ENCODE measurements at regions not wholly inside any gene's neighbourhood (a gene's known extent, or its start where the extent isn't known, plus 50 kb on each side); places are given as distances from the start of the nearest gene placed in this dataset.

DNA sequence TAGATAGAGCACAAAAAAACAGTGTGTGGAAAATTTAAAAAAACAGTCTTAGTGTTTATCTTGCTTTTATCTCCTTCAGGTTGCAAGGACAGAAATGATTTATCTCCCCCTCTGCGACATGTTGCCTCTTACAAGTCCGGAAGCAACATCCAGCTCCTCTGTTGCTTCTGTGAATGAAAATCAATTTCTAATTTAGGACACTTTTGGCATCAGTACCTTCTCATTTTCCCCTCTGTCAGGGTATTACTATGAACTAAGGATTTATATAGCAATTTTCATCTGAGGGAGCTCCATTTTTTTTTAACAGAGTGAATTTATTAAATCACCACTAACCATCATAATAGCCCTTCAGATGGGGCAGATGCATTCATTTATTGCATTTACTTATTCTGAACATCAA is 116.6 kb upstream of the PLXNC1 start:
- Mint-ChIP-seq H3K27ac (no peak overlapping the region), H3K36me3 (ENCODE audit: low read depth) (no peaks in the 10 kb centered on the region), H3K4me3 (no peak overlapping the region), H3K27me3 (no peaks in the 10 kb centered on the region), H3K9me3 (peaks cover 16% of the 10 kb centered on the region), H3K4me1 (peaks cover 31% of the 10 kb centered on the region)
- no peak for ATAC-seq
- no peak for DNase-seq

DNA sequence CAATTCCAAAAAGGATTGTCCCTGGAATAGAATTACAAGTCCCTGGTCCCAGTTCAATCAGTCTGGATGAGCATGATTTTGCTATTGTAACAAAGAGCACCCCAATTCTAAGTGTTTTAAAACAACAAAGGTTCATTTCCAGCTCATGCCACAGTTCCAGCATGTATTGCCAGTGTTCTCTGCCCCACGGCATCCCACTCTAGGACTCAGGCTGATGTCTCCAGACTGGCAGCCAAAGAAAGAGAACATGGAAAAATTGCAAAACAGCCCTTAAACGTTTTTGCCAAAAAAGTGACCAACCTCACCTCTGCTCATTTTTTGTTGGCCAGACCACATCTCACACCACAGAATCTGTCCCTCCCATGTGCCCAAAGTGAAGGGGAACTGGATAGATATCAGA is 116.0 kb upstream of the PLXNC1 start:
- no peaks in the 10 kb centered on the region for H3K36me3 Mint-ChIP-seq (ENCODE audit: low read depth)
- no peaks in the 10 kb centered on the region for H3K27me3 Mint-ChIP-seq
- peaks cover 16% of the 10 kb centered on the region for H3K9me3 Mint-ChIP-seq
- H3K27ac Mint-ChIP-seq = no peak overlapping the region
- no peak overlapping the region for H3K4me3 Mint-ChIP-seq
- peaks cover 31% of the 10 kb centered on the region for H3K4me1 Mint-ChIP-seq
- no peak for DNase-seq
- no peak for ATAC-seq

DNA sequence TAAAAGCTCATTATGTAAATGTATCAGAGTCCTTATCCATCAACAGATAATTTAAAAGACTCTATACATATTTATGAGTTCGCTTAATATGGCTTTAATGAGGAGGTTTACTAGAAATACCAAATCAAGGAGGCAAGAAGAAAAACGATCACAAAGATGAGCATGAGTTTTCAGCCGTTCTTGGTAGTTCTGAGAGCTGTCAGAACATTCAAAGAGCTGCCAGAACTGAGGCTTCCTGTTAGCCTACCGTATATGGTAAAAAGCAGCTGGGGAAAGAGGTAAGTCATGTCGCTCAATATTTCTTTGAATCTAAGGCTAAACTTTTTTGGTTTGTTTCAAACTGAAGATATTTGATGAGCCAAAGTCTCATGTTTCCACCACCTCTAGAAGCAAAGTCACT is 115.3 kb upstream of the PLXNC1 start:
- H3K4me3 Mint-ChIP-seq = no peak overlapping the region
- no peaks in the 10 kb centered on the region for H3K36me3 Mint-ChIP-seq (ENCODE audit: low read depth)
- peaks cover 31% of the 10 kb centered on the region for H3K4me1 Mint-ChIP-seq
- no peak overlapping the region for H3K27ac Mint-ChIP-seq
- DNase-seq (no peak), ATAC-seq (no peak)
- H3K27me3 Mint-ChIP-seq = no peaks in the 10 kb centered on the region
- H3K9me3 Mint-ChIP-seq = peaks cover 15% of the 10 kb centered on the region

DNA sequence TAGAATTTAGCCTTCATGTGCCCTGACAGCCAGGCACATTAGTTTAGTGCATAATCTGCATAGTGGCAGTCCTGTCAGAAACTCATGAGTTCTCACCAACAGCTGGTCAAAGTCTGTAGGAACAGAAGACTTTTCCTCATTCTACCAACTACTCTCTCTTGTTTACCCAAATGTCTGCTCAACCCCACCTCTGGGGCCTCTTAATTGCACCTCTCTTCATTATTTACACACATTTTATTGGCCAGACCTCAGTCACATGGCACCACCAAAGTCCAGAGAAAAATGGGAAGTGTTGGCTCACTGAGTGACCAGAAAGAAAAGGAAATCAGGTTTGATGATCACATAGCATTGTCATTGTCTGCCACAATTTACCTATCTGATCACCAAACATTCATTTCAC is 114.6 kb upstream of the PLXNC1 start:
- Mint-ChIP-seq H3K27me3 (no peaks in the 10 kb centered on the region), H3K36me3 (ENCODE audit: low read depth) (no peaks in the 10 kb centered on the region), H3K4me1 (peaks cover 31% of the 10 kb centered on the region), H3K4me3 (no peak overlapping the region), H3K9me3 (peaks cover 14% of the 10 kb centered on the region), H3K27ac (no peak overlapping the region)
- DNase-seq = no peak
- no peak for ATAC-seq

DNA sequence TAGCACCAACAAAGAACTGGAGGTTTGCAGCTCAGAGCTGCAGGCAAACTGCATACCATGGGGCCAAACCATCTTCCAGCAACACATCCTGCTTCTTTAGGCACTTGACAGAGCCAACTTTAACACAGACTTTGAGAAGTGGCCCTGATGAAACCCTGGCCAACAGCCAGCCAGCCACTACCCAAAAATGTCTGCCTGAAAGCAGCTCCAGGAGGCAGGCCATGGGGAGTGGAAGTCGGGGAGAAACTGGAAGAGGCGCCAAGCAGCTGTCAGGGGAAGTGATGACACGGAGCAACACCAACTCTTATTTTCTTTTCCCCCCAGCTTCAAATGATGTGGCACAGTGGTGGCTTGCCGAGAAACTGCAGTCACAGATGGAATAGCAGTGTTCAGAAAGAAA is 110.9 kb upstream of the PLXNC1 start:
- H3K27ac Mint-ChIP-seq = no peak overlapping the region

DNA sequence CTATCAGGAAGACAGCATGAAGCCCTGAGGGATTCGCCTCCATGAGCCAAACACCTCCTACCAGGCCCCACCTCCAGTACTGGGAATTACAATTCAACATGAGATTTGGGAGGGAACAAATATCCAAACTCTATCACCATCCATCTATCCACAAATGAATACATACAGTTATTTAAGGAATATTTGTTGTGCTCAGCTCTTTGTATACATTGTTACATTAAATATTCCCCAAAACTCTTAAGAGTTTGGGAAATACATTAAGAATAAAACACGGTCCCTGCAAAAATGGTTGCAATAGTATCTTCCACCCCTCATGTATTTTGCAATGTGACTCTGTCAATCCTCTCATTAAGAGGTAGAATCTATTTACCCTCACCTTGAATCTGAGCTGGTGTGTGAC is 109.8 kb upstream of the PLXNC1 start:
- ATAC-seq (no peak), DNase-seq (no peak)
- no peaks in the 10 kb centered on the region for H3K27me3 Mint-ChIP-seq
- H3K36me3 Mint-ChIP-seq (ENCODE audit: low read depth) = no peaks in the 10 kb centered on the region
- no peak overlapping the region for H3K4me3 Mint-ChIP-seq
- peaks cover 19% of the 10 kb centered on the region for H3K9me3 Mint-ChIP-seq
- H3K27ac Mint-ChIP-seq = no peak overlapping the region
- H3K4me1 Mint-ChIP-seq = peaks cover 2% of the 10 kb centered on the region

More for the DNA sequence above, 110.9 kb upstream of the PLXNC1 start:
- Mint-ChIP-seq H3K27me3 (no peaks in the 10 kb centered on the region), H3K36me3 (ENCODE audit: low read depth) (no peaks in the 10 kb centered on the region), H3K9me3 (peaks cover 19% of the 10 kb centered on the region), H3K4me3 (no peak overlapping the region), H3K4me1 (peaks cover 13% of the 10 kb centered on the region)
- no peak for ATAC-seq
- DNase-seq = no peak

DNA sequence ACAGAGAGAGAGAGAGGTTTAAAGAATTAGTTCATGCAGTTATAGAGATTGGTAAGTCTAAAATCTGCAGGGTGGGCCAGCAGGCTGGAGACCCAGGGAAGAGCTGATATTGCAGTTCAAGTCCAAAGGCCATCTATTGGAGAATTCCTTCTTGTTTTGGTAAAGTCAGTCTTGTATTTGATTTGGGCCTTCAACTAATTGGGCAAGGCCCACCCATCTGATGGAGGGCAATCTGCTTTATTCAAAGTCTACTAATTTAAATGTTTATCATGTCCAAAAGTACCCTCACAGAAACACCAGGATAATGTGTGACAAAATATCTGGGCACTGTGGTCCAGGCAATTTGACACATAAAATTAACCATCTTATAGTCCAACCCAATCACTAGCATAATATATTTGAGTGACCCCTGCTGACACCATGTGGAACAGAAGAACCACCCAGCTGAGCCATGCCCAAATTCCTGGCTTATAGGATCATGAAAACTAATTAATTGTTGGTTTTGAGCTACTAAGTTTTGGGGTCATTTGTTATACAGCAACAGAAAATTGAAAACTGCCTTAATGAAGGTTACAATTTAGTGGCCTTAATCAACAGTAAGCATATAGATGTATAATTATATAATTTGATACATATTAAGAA is 109.1 kb upstream of the PLXNC1 start:
- H3K9me3 Mint-ChIP-seq = peaks cover 13% of the 10 kb centered on the region
- no peak overlapping the region for H3K4me3 Mint-ChIP-seq
- H3K27ac Mint-ChIP-seq = no peak overlapping the region
- H3K36me3 Mint-ChIP-seq (ENCODE audit: low read depth) = no peaks in the 10 kb centered on the region
- ATAC-seq (no peak), DNase-seq (no peak)
- no peaks in the 10 kb centered on the region for H3K4me1 Mint-ChIP-seq
- H3K27me3 Mint-ChIP-seq = no peaks in the 10 kb centered on the region

DNA sequence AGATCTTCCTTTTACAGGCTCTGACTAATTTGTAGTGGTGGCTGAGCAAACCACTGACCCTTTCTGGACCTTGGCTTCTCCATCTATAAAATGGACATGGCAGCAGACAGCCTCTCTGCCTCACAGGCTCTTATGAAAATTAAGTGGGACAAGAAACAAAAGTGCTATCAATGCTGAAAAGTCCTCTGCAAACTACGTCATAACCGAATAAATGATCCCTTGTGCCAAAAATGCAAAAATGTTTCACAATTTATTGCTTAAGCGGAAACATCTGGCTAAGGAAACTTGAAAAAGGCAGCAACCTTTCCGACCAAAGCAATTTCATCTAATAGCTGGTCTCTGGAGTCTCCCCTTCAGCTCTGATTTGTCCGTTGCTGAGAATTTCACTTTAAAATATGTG is 108.5 kb upstream of the PLXNC1 start:
- H3K4me3 Mint-ChIP-seq = no peak overlapping the region
- H3K27me3 Mint-ChIP-seq = no peaks in the 10 kb centered on the region
- H3K4me1 Mint-ChIP-seq = no peaks in the 10 kb centered on the region
- ATAC-seq (no peak), DNase-seq (no peak)
- H3K9me3 Mint-ChIP-seq = peaks cover 8% of the 10 kb centered on the region
- H3K36me3 Mint-ChIP-seq (ENCODE audit: low read depth) = no peaks in the 10 kb centered on the region
- H3K27ac Mint-ChIP-seq = no peak overlapping the region

DNA sequence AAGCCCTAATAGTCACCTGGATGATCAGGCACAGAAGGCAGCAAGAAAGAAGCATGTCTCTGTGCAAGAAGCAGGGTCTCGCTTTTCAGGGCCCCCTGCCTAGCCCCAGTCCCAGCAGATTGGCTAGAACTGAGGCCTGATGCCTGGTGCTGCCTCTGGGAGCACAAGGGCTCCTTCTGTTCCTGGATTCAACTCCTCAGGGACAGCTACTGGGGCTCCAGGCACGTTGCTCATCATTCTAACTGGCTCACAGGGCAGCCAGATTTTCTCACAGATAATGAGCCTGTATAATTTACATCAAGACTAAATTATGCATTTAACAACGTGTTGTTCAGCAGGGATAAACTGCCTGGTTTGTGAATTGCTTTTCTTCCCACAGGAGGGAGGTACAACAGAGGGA is 106.5 kb upstream of the PLXNC1 start:
- H3K4me3 Mint-ChIP-seq = no peak overlapping the region
- ATAC-seq (no peak), DNase-seq (no peak)
- H3K4me1 Mint-ChIP-seq = no peaks in the 10 kb centered on the region
- no peaks in the 10 kb centered on the region for H3K27me3 Mint-ChIP-seq
- H3K36me3 Mint-ChIP-seq (ENCODE audit: low read depth) = no peaks in the 10 kb centered on the region
- peaks cover 8% of the 10 kb centered on the region for H3K9me3 Mint-ChIP-seq
- H3K27ac Mint-ChIP-seq = no peak overlapping the region

DNA sequence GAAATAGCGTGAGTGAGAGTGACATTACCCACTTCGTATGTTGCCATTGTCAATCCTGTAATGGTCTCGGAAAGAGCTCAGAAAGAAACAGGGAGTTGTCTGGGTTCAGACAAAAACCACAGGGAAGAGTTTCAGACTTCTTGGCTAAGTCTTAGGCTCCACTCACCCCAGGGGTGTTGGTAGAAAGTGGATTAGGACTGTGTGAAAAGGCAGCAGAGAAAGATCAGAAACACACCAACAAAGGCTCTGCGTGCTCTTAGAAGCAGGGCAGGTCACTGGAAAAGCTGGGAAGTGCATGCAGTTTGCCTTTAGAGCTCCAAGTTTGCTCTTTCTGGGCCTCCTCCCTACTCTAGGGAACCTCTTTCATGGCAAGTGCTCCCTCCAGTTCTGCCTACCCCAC is 106.1 kb upstream of the PLXNC1 start:
- no peaks in the 10 kb centered on the region for H3K36me3 Mint-ChIP-seq (ENCODE audit: low read depth)
- H3K9me3 Mint-ChIP-seq = peaks cover 8% of the 10 kb centered on the region
- ATAC-seq = no peak
- no peaks in the 10 kb centered on the region for H3K27me3 Mint-ChIP-seq
- H3K27ac Mint-ChIP-seq = no peak overlapping the region
- H3K4me1 Mint-ChIP-seq = no peaks in the 10 kb centered on the region
- DNase-seq = no peak
- H3K4me3 Mint-ChIP-seq = no peak overlapping the region

DNA sequence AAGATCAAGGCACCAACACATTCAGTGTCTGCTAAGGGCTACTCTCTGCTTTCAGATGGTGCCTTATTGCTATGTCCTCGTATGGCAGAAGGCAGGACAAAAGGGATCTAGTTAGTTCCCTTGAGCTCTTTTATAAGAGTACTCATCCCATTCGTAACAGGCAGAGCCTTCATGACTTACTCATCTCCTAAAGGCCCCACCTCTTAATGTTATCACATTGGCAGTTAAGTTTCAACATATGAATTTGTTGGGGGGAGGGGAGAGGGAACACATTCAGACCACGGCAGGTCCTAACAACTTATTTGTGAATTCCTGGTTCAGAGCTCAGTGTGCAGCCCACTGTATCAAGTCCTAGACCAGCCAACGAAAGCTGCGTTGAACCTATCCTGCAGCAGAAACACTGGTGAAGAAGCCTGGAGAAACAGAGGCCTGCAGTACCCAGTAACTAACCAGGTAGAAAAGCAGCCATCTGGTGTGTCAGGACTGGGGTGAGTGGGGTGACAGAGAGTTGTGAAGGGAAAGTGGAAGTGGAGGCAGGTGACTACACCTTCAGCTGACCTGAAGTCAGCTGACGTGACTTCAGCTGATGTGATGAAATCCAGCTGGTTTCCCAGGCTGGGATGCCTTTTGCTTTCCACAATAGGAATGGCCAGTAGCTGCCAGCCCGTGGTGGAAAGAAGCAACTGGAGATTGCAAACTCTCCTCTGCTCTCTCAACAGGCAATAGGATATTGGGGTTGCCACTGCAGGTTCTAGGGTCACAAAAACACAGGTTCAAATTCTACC is 101.6 kb upstream of the PLXNC1 start:
- peaks cover 5% of the 10 kb centered on the region for H3K9me3 Mint-ChIP-seq
- no peaks in the 10 kb centered on the region for H3K27me3 Mint-ChIP-seq
- DNase-seq (no peak), ATAC-seq (no peak)
- H3K36me3 Mint-ChIP-seq (ENCODE audit: low read depth) = no peaks in the 10 kb centered on the region
- H3K27ac Mint-ChIP-seq = no peak overlapping the region
- no peak overlapping the region for H3K4me3 Mint-ChIP-seq
- no peaks in the 10 kb centered on the region for H3K4me1 Mint-ChIP-seq

DNA sequence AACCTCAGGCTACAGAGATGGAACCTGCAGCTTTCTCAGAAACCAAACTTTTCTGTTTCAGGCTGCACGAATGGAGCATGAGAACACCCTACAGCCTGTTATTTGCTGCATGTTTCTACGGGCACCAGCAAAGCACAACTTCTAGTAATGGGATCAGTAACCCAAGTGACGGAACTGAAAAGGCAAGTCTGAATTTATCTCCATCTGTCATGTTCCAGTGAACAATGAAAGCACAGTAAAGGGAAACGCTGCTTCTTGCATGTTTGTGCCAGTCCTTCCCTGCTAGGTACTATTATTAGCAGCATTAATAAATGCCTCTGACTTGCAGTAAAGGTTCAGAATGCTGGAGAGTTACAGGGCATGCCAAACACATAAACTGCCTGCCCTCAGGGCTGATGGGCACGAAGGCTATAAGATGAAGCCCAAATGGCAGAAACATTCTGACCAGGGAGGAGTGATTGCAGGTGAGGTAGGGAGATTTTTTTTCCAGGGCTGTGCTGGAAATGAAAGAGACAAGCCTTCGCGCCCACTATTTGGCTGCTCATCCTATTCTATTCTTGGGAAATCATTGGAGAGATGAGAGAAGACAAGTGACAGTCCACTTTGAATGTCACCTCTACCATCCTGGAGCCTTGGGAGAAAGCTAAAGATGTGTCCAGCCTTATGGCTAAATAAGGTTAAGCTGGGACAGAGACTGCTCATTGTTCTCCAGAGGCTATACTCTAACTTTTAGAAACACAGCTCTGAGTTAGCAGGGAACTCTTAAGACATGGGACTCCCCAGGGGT is 100.4 kb upstream of the PLXNC1 start:
- no peak overlapping the region for H3K27ac Mint-ChIP-seq

DNA sequence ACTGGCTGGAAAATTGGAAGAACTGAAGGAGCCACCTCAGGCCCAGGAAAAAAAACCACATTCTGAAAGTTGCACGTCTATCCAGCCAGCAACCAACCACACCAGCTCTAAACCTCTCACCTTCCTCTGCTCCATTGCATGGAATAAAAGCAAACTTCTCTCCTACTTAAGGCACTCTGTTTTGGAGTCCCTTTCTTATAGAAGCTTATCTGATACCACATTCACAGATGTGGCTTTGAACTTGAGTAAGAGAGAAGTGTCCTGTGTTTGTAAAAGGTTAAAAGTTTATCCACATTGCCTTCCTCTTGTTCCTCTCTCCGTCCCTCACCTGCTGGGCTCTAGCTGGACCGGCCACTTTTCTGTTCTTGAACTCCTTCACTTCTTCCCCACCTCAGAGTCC is 99.6 kb upstream of the PLXNC1 start:
- Mint-ChIP-seq H3K27ac (no peak overlapping the region), H3K36me3 (ENCODE audit: low read depth) (no peaks in the 10 kb centered on the region)
- no peak for ATAC-seq

More for the DNA sequence above, 100.4 kb upstream of the PLXNC1 start:
- DNase-seq = no peak
- H3K27me3 Mint-ChIP-seq = no peaks in the 10 kb centered on the region
- no peak for ATAC-seq
- H3K4me3 Mint-ChIP-seq = no peak overlapping the region
- H3K4me1 Mint-ChIP-seq = no peaks in the 10 kb centered on the region
- no peaks in the 10 kb centered on the region for H3K36me3 Mint-ChIP-seq (ENCODE audit: low read depth)
- peaks cover 5% of the 10 kb centered on the region for H3K9me3 Mint-ChIP-seq

DNA sequence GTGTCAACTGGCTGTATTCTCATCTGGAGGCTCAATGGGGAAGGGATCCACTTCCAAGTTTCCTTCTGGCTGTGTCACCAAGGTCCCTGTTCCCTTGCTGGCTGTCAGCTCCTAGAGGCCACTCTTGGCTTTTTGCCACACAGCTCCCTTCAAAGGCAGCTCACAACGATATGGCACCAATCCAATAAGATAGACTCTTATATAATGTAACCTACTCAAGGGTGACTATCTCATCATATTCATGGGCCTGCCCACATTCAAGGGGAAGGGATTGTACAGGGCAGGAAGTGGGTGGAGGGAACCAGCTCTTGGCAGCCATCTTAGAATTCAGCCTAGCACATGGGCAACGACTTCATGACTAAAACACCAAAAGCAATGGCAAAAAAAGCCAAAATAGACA is 98.7 kb upstream of the PLXNC1 start:
- H3K36me3 Mint-ChIP-seq (ENCODE audit: low read depth) = no peaks in the 10 kb centered on the region
- no peaks in the 10 kb centered on the region for H3K27me3 Mint-ChIP-seq
- ATAC-seq = no peak
- peaks cover 5% of the 10 kb centered on the region for H3K9me3 Mint-ChIP-seq
- no peaks in the 10 kb centered on the region for H3K4me1 Mint-ChIP-seq
- no peak overlapping the region for H3K4me3 Mint-ChIP-seq
- H3K27ac Mint-ChIP-seq = no peak overlapping the region
- DNase-seq = no peak

More for the DNA sequence above, 99.6 kb upstream of the PLXNC1 start:
- Mint-ChIP-seq H3K9me3 (peaks cover 5% of the 10 kb centered on the region), H3K4me3 (no peak overlapping the region), H3K4me1 (no peaks in the 10 kb centered on the region), H3K27me3 (no peaks in the 10 kb centered on the region)
- DNase-seq = no peak

DNA sequence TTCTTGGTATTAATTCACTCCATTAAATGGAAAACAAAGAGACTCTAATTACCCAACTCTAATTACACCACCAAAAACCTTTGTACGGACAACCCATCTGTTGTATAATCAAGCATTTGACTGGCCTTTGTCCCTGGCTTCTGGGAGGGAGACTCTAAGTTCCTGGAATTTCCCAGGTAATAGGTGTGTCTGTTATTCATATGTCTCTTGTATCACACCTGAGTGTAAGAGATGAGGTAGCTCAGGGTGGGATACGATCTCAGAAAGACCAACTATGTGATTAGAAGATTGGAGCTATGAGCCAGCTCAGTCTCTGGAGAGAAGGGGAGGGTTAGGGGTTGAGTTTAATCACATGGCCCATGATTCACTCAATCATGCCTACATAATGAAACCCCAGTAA is 94.7 kb upstream of the PLXNC1 start:
- no peak overlapping the region for H3K27ac Mint-ChIP-seq
- H3K4me3 Mint-ChIP-seq = no peak overlapping the region
- DNase-seq (no peak), ATAC-seq (no peak)
- H3K27me3 Mint-ChIP-seq = peaks cover 2% of the 10 kb centered on the region
- no peaks in the 10 kb centered on the region for H3K36me3 Mint-ChIP-seq (ENCODE audit: low read depth)
- H3K4me1 Mint-ChIP-seq = no peaks in the 10 kb centered on the region
- peaks cover 5% of the 10 kb centered on the region for H3K9me3 Mint-ChIP-seq

All from activated naive CD8-positive, alpha-beta T cell treated with anti-CD3 and anti-CD28 coated beads, Interleukin-2, amount 50 U/mL, for 24 hours (primary cell).